H9 (cell line): ENCODE measurements at regions not wholly inside any gene's neighbourhood (a gene's known extent, or its start where the extent isn't known, plus 50 kb on each side); places are given as distances from the start of the nearest gene placed in this dataset.

Source experiments
- DNase-seq: peaks from one replicate; pipeline ENCODE4 v3.0.0-alpha.2; 2017
- H2AFZ ChIP-seq: one replicate; pipeline ENCODE4 v1.6.1; 2013; ENCODE audit warnings: mild to moderate bottlenecking, low read length, control low read depth, moderate library complexity
- H2AK5ac ChIP-seq: 2 replicates; pipeline ENCODE4 v1.6.1; 2013; ENCODE audit warnings: low read length, control low read depth, mixed read lengths; ENCODE audit not compliant: insufficient read length
- H2BK120ac ChIP-seq: one replicate; pipeline ENCODE4 v1.6.1; 2013; ENCODE audit warnings: low read depth, mild to moderate bottlenecking, low read length, control low read depth, inconsistent platforms; ENCODE audit not compliant: poor library complexity, severe bottlenecking
- H2BK12ac ChIP-seq: 2 replicates; pipeline ENCODE4 v1.6.1; 2013; ENCODE audit warnings: low read length, control low read depth, mixed read lengths, low read depth; ENCODE audit not compliant: insufficient read length
- H2BK15ac ChIP-seq: 2 replicates; pipeline ENCODE4 v1.6.1; 2013; ENCODE audit warnings: low read depth, low read length, control low read depth
- H2BK20ac ChIP-seq: one replicate; pipeline ENCODE4 v1.6.1; 2013; ENCODE audit warnings: low read depth, mild to moderate bottlenecking, low read length, control low read depth, inconsistent platforms; ENCODE audit not compliant: poor library complexity, severe bottlenecking
- H2BK5ac ChIP-seq: 2 replicates; pipeline ENCODE4 v1.6.1; 2013; ENCODE audit warnings: low read length, control low read depth, mixed read lengths; ENCODE audit not compliant: insufficient read length
- H3K14ac ChIP-seq: 2 replicates; pipeline ENCODE4 v1.6.1; 2013; ENCODE audit warnings: low read length, control low read depth; ENCODE audit not compliant: insufficient read depth
- H3K18ac ChIP-seq: 2 replicates; pipeline ENCODE4 v1.6.1; 2013; ENCODE audit warnings: low read depth, mild to moderate bottlenecking, mixed read lengths, low read length, control low read depth; ENCODE audit not compliant: insufficient read length
- H3K23ac ChIP-seq: 2 replicates; pipeline ENCODE4 v1.6.1; 2013; ENCODE audit warnings: low read length, control low read depth, mixed read lengths, low read depth; ENCODE audit not compliant: insufficient read length
- H3K23me2 ChIP-seq: 2 replicates; pipeline ENCODE4 v1.6.1; 2013; ENCODE audit warnings: low read depth, mild to moderate bottlenecking, mixed read lengths, low read length, control low read depth; ENCODE audit not compliant: insufficient read length, poor library complexity, severe bottlenecking
- H3K27ac ChIP-seq: 2 replicates; pipeline ENCODE4 v1.5.1; 2013; ENCODE audit warnings: low read length, control low read depth, mixed read lengths, low read depth; ENCODE audit not compliant: insufficient read length
- H3K27me3 ChIP-seq: 2 replicates; pipeline ENCODE4 v1.6.1; 2013; ENCODE audit warnings: low read length, control low read depth, inconsistent platforms; ENCODE audit not compliant: insufficient read depth
- H3K4ac ChIP-seq: 2 replicates; pipeline ENCODE4 v1.6.1; 2013; ENCODE audit warnings: low read depth, mild to moderate bottlenecking, control low read depth, inconsistent platforms, low read length, moderate library complexity
- H3K4me1 ChIP-seq: 2 replicates; pipeline ENCODE4 v1.6.1; 2013; ENCODE audit warnings: low read length, control low read depth, inconsistent platforms; ENCODE audit not compliant: insufficient read depth
- H3K4me2 ChIP-seq: 2 replicates; pipeline ENCODE4 v1.6.1; 2013; ENCODE audit warnings: low read length, control low read depth, mixed read lengths; ENCODE audit not compliant: insufficient read length, insufficient read depth
- H3K56ac ChIP-seq: 2 replicates; pipeline ENCODE4 v1.6.1; 2013; ENCODE audit warnings: low read depth, mild to moderate bottlenecking, mixed read lengths, low read length, control low read depth; ENCODE audit not compliant: insufficient read length
- H3K79me1 ChIP-seq: 2 replicates; pipeline ENCODE4 v1.6.1; 2013; ENCODE audit warnings: low read depth, mild to moderate bottlenecking, moderate library complexity, low read length, control low read depth, inconsistent platforms; ENCODE audit not compliant: insufficient read depth, poor library complexity, severe bottlenecking
- H3K79me2 ChIP-seq: 2 replicates; pipeline ENCODE4 v1.6.1; 2013; ENCODE audit warnings: low read length, control low read depth, inconsistent platforms; ENCODE audit not compliant: insufficient read depth
- H3K9ac ChIP-seq: 2 replicates; pipeline ENCODE4 v1.6.1; 2013; ENCODE audit warnings: low read length, control low read depth, mixed read lengths; ENCODE audit not compliant: insufficient read length; ENCODE audit errors: extremely low read depth
- H3K9me3 ChIP-seq: one replicate; pipeline ENCODE4 v1.6.1; 2013; ENCODE audit warnings: low read depth, low read length, inconsistent platforms; ENCODE audit not compliant: control insufficient read depth
- H3T11ph ChIP-seq: one replicate; pipeline ENCODE4 v1.6.1; 2013; ENCODE audit warnings: mild to moderate bottlenecking, low read length, control low read depth, inconsistent platforms
- H4K20me1 ChIP-seq: one replicate; pipeline ENCODE4 v1.6.1; 2013; ENCODE audit not compliant: control insufficient read depth, insufficient read length, insufficient read depth
- H4K5ac ChIP-seq: 2 replicates; pipeline ENCODE4 v1.6.1; 2013; ENCODE audit warnings: low read depth, mild to moderate bottlenecking, mixed read lengths, low read length, control low read depth; ENCODE audit not compliant: insufficient read length
- H4K8ac ChIP-seq: replicated peaks from 2 replicates; pipeline ENCODE4 v1.6.1; 2013; ENCODE audit warnings: low read length, control low read depth, mixed read lengths, low read depth; ENCODE audit not compliant: insufficient read length
- H4K91ac ChIP-seq: 2 replicates; pipeline ENCODE4 v1.6.1; 2013; ENCODE audit warnings: low read depth, mild to moderate bottlenecking, moderate library complexity, mixed read lengths, low read length, control low read depth; ENCODE audit not compliant: insufficient read length
- H3K27ac Mint-ChIP-seq, 3 experiments: 2 replicates in 2 of 3; 3 replicates in 1 of 3; pipeline ENCODE4 v1.8.0; 2020 to 2021; ENCODE audit warnings: mixed read lengths in 3 of 3, mild to moderate bottlenecking in 1 of 3, moderate library complexity in 1 of 3
- H3K27me3 Mint-ChIP-seq: 2 replicates; pipeline ENCODE4 v1.8.0; 2021; ENCODE audit warnings: low read depth, mild to moderate bottlenecking, moderate library complexity, mixed read lengths
- H3K36me3 Mint-ChIP-seq, 3 experiments: 2 replicates in 2 of 3; 3 replicates in 1 of 3; pipeline ENCODE4 v1.8.0; 2020 to 2021; ENCODE audit warnings: low read depth in 3 of 3, mixed read lengths in 3 of 3; ENCODE audit not compliant: insufficient read depth in 1 of 3
- H3K4me1 Mint-ChIP-seq, 2 experiments: 2 replicates each; pipeline ENCODE4 v1.8.0; 2020; ENCODE audit warnings: mixed read lengths in 2 of 2
- H3K4me3 Mint-ChIP-seq, 2 experiments: 2 replicates in 1 of 2; 3 replicates in 1 of 2; pipeline ENCODE4 v1.8.0; 2020 to 2021; ENCODE audit warnings: mild to moderate bottlenecking in 2 of 2, mixed read lengths in 2 of 2, moderate library complexity in 1 of 2
- H3K9me3 Mint-ChIP-seq, 2 experiments: 2 replicates in 1 of 2; 3 replicates in 1 of 2; pipeline ENCODE4 v1.8.0; 2020; ENCODE audit warnings: mild to moderate bottlenecking in 2 of 2, mixed read lengths in 2 of 2, moderate library complexity in 1 of 2
- WGBS: extraction: QIAGEN DNeasy Blood & Tissue Kit; methylation state at CpG from one replicate; pipeline ENCODE4 v1.1.7; 2013; ENCODE audit warnings: missing lambda C conversion rate, low lambda C conversion rate, mixed read lengths; ENCODE audit not compliant: insufficient read length; ENCODE audit errors: extremely low coverage; 5-methylcytosine and 5-hydroxymethylcytosine counted together
- TF ChIP-seq, protein P1 (sequence below): fragments of 200-600 bp; sonication (generic); conservative IDR thresholded peaks from 3 replicates; pipeline ENCODE4 v1.8.0; 2021; ENCODE audit warnings: antibody characterized with exemption, mild to moderate bottlenecking

DNA sequence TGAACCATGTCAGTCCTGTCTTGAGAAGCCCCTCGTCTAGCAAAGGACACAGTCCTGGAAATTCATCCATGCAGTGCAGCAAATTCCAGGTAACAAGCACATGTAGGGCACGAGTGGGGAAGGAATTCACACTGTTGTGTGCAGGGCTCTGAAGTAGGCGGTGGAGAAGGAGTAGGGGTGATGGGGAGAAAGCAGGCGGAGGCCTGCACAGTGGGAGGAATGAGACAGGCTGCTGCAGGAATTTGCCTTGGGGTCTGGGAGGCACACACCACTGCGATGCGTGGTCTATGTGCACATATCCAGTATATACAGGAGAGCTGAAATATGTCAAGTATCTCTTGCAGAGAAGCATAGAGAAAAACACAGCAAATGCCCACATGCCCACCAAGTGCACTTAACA, 249.2 kb upstream of the IRX2 start:
- Histone ChIP-seq H2BK15ac (no peak overlapping the region), H3K4me1 (no peaks in the 10 kb centered on the region), H3K14ac (no peak overlapping the region), H3K4me2 (no peak overlapping the region), H3K79me2 (no peaks in the 10 kb centered on the region), H2BK120ac (no peak overlapping the region), H4K5ac (no peak overlapping the region), H3K79me1 (no peaks in the 10 kb centered on the region), H2AFZ (no peak overlapping the region), H2BK5ac (no peak overlapping the region), H2AK5ac (no peak overlapping the region), H3K23me2 (no peaks in the 10 kb centered on the region), H3T11ph (no peak overlapping the region), H3K4ac (no peak overlapping the region), H3K18ac (no peak overlapping the region), H3K27ac (no peak overlapping the region), H2BK20ac (no peak overlapping the region), H4K91ac (no peak overlapping the region), H4K8ac (no peak overlapping the region), H4K20me1 (no peaks in the 10 kb centered on the region), H2BK12ac (no peak overlapping the region), H3K9me3 (no peaks in the 10 kb centered on the region), H3K9ac (no peak overlapping the region), H3K27me3 (no peaks in the 10 kb centered on the region; the same call in 1 of the 2 replicates), H3K23ac (no peak overlapping the region), H3K56ac (no peak overlapping the region)
- TF ChIP-seq, protein P1, sequence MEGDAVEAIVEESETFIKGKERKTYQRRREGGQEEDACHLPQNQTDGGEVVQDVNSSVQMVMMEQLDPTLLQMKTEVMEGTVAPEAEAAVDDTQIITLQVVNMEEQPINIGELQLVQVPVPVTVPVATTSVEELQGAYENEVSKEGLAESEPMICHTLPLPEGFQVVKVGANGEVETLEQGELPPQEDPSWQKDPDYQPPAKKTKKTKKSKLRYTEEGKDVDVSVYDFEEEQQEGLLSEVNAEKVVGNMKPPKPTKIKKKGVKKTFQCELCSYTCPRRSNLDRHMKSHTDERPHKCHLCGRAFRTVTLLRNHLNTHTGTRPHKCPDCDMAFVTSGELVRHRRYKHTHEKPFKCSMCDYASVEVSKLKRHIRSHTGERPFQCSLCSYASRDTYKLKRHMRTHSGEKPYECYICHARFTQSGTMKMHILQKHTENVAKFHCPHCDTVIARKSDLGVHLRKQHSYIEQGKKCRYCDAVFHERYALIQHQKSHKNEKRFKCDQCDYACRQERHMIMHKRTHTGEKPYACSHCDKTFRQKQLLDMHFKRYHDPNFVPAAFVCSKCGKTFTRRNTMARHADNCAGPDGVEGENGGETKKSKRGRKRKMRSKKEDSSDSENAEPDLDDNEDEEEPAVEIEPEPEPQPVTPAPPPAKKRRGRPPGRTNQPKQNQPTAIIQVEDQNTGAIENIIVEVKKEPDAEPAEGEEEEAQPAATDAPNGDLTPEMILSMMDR, result no peak
- Mint-ChIP-seq H3K27me3 (peaks cover 7% of the 10 kb centered on the region), H3K4me3 (no peak overlapping the region), H3K4me1 (peaks cover 5 to 13% of the 10 kb centered on the region in 2 experiments; a peak in 3 of 4 replicates), H3K27ac (no peak overlapping the region), H3K36me3 (peaks cover 2 to 14% (median 7%) of the 10 kb centered on the region in 3 experiments; a peak in 6 of 7 replicates), H3K9me3 (peaks cover 8 to 17% of the 10 kb centered on the region in 2 experiments)
- no peak for DNase-seq
- no CpG with 5 or more reads among the region's 6 CpGs for WGBS
